ENCODE measurements at regions not wholly inside any gene's neighbourhood (a gene's known extent, or its start where the extent isn't known, plus 50 kb on each side); places are given as distances from the start of the nearest gene placed in this dataset.
"Not testable (repeated sequence)": the region's sequence is repeated elsewhere in the genome, so short reads cannot be mapped to it uniquely, and the experiment has no call there.

- TF ChIP-seq, protein P1, sequence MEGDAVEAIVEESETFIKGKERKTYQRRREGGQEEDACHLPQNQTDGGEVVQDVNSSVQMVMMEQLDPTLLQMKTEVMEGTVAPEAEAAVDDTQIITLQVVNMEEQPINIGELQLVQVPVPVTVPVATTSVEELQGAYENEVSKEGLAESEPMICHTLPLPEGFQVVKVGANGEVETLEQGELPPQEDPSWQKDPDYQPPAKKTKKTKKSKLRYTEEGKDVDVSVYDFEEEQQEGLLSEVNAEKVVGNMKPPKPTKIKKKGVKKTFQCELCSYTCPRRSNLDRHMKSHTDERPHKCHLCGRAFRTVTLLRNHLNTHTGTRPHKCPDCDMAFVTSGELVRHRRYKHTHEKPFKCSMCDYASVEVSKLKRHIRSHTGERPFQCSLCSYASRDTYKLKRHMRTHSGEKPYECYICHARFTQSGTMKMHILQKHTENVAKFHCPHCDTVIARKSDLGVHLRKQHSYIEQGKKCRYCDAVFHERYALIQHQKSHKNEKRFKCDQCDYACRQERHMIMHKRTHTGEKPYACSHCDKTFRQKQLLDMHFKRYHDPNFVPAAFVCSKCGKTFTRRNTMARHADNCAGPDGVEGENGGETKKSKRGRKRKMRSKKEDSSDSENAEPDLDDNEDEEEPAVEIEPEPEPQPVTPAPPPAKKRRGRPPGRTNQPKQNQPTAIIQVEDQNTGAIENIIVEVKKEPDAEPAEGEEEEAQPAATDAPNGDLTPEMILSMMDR (IDR thresholded peaks at IDR 0.05; ENCODE audit: insufficient read depth, low read depth, low read length, missing control alignments): no peak
- H3K4me3 ChIP-seq (ENCODE audit: low read depth, low read length): no peak overlapping the region
- no peak for DNase-seq (ENCODE audit: low read depth)
These were observed 93.9 kb upstream of the PALMD start for GRCh38 chr1:99551812-99552614.

GRCh38 chr1:99553301-99553700 lies 92.6 kb upstream of the PALMD start:
- DNase-seq (ENCODE audit: low read depth): no peak
- H3K4me3 ChIP-seq (ENCODE audit: low read depth, low read length): no peak overlapping the region
- TF ChIP-seq, protein P1 (IDR thresholded peaks at IDR 0.05; ENCODE audit: insufficient read depth, low read depth, low read length, missing control alignments): no peak

GRCh38 chr1:99553819-99554218 lies 92.1 kb upstream of the PALMD start:
- not testable (repeated sequence) for H3K4me3 ChIP-seq (ENCODE audit: low read depth, low read length); DNase-seq (ENCODE audit: low read depth)

- TF ChIP-seq, protein P1 (IDR thresholded peaks at IDR 0.05; ENCODE audit: insufficient read depth, low read depth, low read length, missing control alignments): no peak
- H3K4me3 ChIP-seq (ENCODE audit: low read depth, low read length): no peak overlapping the region
- no peak for DNase-seq (ENCODE audit: low read depth)
These were observed 91.2 kb upstream of the PALMD start for GRCh38 chr1:99554727-99555126.

DNA sequence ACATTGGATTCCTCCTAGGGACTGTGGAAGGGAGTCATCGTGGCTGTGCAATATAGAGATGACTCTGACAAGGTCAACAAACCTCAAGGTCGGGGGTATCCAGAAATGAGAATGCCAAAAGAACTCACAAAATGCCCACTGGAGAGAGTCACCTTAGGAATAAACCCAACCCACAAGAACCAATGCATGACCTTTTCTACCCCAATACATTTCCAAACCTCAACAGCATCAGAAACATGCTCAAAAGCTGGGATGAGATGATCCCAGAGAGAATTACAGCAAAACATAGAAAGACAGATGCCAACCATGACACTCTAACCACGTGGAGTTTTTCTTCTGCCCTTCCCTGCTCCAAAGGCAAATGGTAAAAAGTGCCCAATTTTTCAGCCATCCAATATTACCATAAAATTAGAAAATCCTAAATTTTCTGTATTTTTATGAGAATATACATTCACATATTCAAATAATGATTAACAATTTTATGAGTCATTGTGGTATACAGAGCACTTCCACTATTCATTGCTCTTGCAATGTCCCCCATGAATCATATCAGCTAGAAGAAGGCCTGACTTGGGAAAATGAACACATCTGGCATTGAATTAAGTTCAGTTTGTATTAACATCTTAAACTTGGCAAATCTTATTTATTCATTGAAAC lies 88.2 kb upstream of the PALMD start:
- DNase-seq (ENCODE audit: low read depth): no peak
- no peak overlapping the region for H3K4me3 ChIP-seq (ENCODE audit: low read depth, low read length)
- TF ChIP-seq, protein P1 (IDR thresholded peaks at IDR 0.05; ENCODE audit: insufficient read depth, low read depth, low read length, missing control alignments): no peak

DNA sequence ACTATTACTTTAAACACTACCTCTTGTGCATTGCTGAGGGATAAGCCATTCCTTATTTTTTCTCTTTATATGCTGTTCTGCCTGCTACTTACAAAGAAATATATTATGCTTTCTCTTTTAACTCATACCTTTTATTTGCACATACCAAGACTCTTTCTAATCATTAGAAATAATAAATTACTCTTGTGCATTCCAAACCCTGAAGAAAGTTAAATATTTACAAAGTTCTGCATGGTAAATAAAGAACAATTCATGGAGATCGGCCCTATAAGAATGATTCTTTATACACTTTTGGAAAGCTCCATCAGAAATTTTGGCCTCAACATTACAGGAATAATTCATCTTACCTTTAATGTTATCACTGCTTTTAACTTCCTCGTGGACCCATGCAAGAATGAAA lies 86.7 kb upstream of the PALMD start:
- H3K4me3 ChIP-seq (ENCODE audit: low read depth, low read length): no peak overlapping the region
- TF ChIP-seq, protein P1 (IDR thresholded peaks at IDR 0.05; ENCODE audit: insufficient read depth, low read depth, low read length, missing control alignments): no peak
- DNase-seq (ENCODE audit: low read depth): no peak

- DNase-seq (ENCODE audit: low read depth): no peak
- TF ChIP-seq, protein P1 (IDR thresholded peaks at IDR 0.05; ENCODE audit: insufficient read depth, low read depth, low read length, missing control alignments): no peak
- no peak overlapping the region for H3K4me3 ChIP-seq (ENCODE audit: low read depth, low read length)
These were observed 85.5 kb upstream of the PALMD start for GRCh38 chr1:99560207-99561040.
